ENCODE measurements at regions not wholly inside any gene's neighbourhood (a gene's known extent, or its start where the extent isn't known, plus 50 kb on each side); places are given as distances from the start of the nearest gene placed in this dataset.
"Not testable (repeated sequence)": the region's sequence is repeated elsewhere in the genome, so short reads cannot be mapped to it uniquely, and the experiment has no call there.

DNA sequence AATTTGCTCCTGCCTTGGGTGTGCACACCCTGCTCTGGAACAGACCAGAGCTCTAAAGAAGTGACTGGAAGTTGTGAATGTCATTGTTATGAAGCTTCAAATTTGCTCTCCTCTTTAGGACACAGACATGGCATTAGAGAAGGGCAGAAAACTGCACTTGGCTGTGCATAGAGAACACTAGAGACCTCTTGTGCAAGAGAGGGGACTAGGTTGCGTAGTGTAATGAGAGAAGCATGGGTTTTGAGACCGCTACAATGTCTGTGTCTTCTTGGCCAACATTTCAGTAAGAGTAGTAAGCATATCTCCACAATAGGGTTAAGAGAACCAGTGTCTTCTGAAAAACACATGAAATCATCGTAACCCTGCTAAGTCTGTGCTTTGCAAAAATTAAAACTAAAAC, 423.3 kb downstream of the SPRY2 start:
- no peak for DNase-seq (ENCODE audit: low read depth)

- DNase-seq (ENCODE audit: low read depth), result no peak
These were observed 425.7 kb downstream of the SPRY2 start for GRCh38 chr13:79915114-79915811.

- no peak for DNase-seq (ENCODE audit: low read depth)
These were observed 427.6 kb downstream of the SPRY2 start for GRCh38 chr13:79913141-79913827.

GRCh38 chr13:79912403-79912802, 428.5 kb downstream of the SPRY2 start:
- DNase-seq (ENCODE audit: low read depth), result no peak

GRCh38 chr13:79910875-79911540, 429.9 kb downstream of the SPRY2 start:
- DNase-seq (ENCODE audit: low read depth), result no peak

GRCh38 chr13:79909644-79910043, 428.7 kb downstream of the NDFIP2 start:
- no peak for DNase-seq (ENCODE audit: low read depth)

GRCh38 chr13:79908381-79908780, 427.4 kb downstream of the NDFIP2 start:
- no peak for DNase-seq (ENCODE audit: low read depth)

GRCh38 chr13:79907527-79907926, 426.6 kb downstream of the NDFIP2 start:
- DNase-seq (ENCODE audit: low read depth), result no peak

GRCh38 chr13:79906345-79906744, 425.4 kb downstream of the NDFIP2 start:
- no peak for DNase-seq (ENCODE audit: low read depth)

DNA sequence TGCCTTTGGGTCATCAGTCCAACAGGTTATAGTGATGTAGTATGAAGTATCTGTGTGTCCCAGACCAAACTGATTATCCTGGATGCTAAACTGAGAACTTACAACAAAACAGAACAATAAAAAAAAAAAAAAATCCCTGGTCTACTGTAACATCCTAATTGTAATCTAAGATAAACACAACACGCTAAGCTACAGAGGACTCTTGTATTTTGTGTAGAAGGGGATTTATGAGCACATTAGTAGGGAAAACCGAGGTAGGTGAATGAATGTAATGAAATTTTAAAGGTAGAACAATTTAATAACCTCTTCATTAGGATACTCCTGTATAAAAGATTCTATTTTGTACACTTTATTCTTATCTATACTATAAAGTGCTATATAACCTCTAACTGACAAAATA, 424.1 kb downstream of the NDFIP2 start:
- no peak for DNase-seq (ENCODE audit: low read depth)

GRCh38 chr13:79904581-79904980, 423.6 kb downstream of the NDFIP2 start:
- no peak for DNase-seq (ENCODE audit: low read depth)

GRCh38 chr13:79901336-79901735, 420.4 kb downstream of the NDFIP2 start:
- DNase-seq (ENCODE audit: low read depth), result no peak

GRCh38 chr13:79900356-79900755, 419.4 kb downstream of the NDFIP2 start:
- no peak for DNase-seq (ENCODE audit: low read depth)

DNA sequence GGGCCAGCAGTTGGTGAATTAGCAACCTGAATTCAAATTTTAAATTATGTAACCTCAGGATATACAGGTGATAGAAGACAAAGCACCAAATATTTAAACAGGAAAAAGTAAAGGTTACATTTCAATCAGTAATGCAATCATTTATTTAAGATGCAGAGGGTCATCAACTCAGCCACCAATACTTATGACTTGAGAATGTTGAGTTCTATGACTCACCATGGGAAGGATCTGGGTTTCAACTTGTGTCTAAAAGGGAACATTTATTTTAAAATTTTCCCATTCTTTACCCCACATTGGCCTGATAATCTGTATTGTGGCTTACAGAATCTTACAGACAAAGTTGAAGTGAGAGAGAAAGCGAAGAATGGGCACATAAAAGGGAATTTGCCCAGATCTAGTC, 418.0 kb downstream of the NDFIP2 start:
- DNase-seq (ENCODE audit: low read depth), result no peak

- no peak for DNase-seq (ENCODE audit: low read depth)
These were observed 417.4 kb downstream of the NDFIP2 start for GRCh38 chr13:79898202-79898826.

- no peak for DNase-seq (ENCODE audit: low read depth)
These were observed 415.9 kb downstream of the NDFIP2 start for GRCh38 chr13:79896851-79897250.

DNA sequence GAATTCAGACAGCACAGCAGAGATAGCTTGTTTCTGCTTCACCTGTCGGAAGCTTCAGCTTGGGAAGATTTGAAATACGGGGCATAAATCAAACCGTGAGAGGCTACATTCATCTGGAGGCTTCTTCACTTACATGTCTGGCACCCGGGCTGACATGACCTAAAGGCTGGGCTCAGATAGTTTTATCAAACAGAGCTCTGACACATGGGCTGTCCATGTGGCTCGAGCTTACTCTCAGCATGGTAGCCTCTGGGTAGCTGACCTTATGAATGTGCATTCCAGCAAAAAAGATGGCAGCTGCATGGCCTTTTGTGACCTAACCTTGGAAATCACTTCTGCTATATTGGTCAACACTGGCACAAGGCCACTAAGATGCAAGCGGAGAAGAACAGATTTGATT, 414.5 kb downstream of the NDFIP2 start:
- DNase-seq (ENCODE audit: low read depth), result no peak

DNA sequence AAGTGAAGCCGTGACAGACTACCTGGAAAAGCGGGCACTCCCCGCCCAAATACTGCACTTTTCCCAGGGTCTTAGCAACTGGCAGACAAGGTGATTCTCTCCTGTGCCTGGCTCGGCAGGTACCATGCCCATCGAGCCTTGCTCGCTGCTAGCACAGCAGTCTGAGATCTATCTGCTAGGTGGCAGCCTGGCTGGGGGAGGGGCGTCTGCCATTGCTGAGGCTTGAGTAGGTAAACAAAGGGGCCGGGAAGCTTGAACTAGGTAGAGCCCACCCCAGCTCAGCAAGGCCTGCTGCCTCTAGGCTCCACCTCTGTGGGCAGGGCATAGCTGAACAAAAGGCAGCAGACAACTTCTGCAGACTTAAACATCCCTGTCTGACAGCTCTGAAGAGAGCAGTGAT, 406.3 kb downstream of the NDFIP2 start:
- DNase-seq (ENCODE audit: low read depth), result not testable (repeated sequence)

GRCh38 chr13:79886601-79887000, 405.6 kb downstream of the NDFIP2 start:
- DNase-seq (ENCODE audit: low read depth), result no peak

DNA sequence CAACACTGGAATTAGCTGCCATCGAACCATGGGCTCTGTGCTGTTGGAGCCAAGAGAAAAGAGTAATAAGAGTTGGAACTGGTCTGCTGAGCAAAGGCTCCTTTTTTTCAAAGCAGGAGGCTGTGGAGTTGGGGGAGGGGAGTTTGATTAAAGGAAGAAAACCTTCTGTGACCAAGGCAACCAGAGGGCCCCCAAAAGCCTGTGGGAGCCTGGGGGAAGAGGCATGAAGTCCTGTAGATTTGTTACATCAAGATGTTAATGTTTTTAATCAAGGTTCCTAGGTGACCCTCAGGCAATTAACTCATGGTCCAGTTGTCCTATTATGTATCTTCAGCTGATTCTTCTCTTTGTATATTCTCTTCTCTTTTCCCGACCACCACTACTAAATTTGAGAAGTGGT, 403.9 kb downstream of the NDFIP2 start:
- no peak for DNase-seq (ENCODE audit: low read depth)

DNA sequence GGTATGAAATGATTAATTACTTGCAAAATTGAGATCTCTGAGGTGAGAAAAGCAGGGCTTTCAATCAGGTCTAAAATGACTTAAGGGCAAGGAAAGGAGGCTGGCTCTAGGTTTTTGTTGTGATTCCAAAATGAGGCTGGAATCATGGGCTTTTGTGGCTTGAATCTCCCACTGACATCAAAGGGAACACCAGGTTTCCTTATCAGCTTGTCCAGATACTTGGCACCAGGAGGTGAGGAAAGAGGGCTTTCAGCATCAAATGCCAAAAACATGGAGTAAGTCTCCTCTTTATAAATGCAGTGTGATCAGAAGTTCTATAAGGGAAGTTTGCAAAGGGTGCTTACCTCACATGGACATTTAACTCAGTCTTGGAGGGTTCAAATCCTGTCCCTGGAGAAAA, 402.3 kb downstream of the NDFIP2 start:
- DNase-seq (ENCODE audit: low read depth), result no peak

DNA sequence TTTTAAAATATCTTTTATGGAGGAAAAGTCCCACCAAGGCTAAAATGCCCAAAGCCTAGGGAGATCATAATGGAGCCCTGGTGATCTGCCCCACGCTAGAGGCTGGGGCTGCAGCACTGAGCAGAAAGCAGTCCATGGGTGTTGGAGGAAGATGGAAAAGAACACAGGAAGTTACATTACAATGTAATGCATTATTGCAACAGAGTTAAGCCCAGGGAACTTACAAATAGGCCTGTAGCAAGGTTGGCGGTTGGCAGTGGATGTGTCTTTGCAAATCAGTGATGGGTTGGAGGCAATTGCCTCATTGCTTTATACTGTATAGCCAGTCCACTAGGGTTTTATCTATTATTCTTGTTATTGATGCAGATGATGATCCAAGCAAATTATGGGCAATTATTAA, 399.9 kb downstream of the NDFIP2 start:
- no peak for DNase-seq (ENCODE audit: low read depth)

Data from forelimb muscle (tissue), 1 donor.